Brain microvascular endothelial cell (primary cell): ENCODE measurements at regions not wholly inside any gene's neighbourhood (a gene's known extent, or its start where the extent isn't known, plus 50 kb on each side); places are given as distances from the start of the nearest gene placed in this dataset.
"Not testable (repeated sequence)": the region's sequence is repeated elsewhere in the genome, so short reads cannot be mapped to it uniquely, and the experiment has no call there.

ENCODE experiments used
- DNase-seq: peaks from one replicate; pipeline ENCODE4 v3.0.0-alpha.2; 2020
- H3K27ac ChIP-seq: fragments of 250-450 bp; sonication (Bioruptor Pico); 2 replicates; pipeline ENCODE4 v1.5.1; 2020; ENCODE audit warnings: mild to moderate bottlenecking, moderate library complexity
- H3K27me3 ChIP-seq: fragments of 250-450 bp; sonication (Bioruptor Pico); replicated peaks from 2 replicates; pipeline ENCODE4 v1.5.1; 2020; ENCODE audit warnings: mild to moderate bottlenecking
- H3K36me3 ChIP-seq: fragments of 250-450 bp; sonication (Bioruptor Pico); replicated peaks from 2 replicates; pipeline ENCODE4 v1.5.1; 2020; ENCODE audit warnings: mild to moderate bottlenecking
- H3K4me3 ChIP-seq: 2 replicates; pipeline ENCODE4 v1.5.1; 2011; ENCODE audit warnings: low read depth, mild to moderate bottlenecking, control low read depth, low read length, moderate library complexity
- in situ Hi-C: cut with HindIII; loops from 2 replicates; pipeline ENCODE4 v1.10.0; 2017; ENCODE audit warnings: low sequenced_read_pairs, low pct_ligation_motif_present
- TF ChIP-seq, protein P1 (sequence below): IDR thresholded peaks from 2 replicates; pipeline ENCODE4 v1.5.1; 2011; ENCODE audit warnings: low read depth, mild to moderate bottlenecking, moderate library complexity, low read length, control low read depth, inconsistent platforms; ENCODE audit errors: missing control alignments

- no peak for DNase-seq
- TF ChIP-seq, protein P1, sequence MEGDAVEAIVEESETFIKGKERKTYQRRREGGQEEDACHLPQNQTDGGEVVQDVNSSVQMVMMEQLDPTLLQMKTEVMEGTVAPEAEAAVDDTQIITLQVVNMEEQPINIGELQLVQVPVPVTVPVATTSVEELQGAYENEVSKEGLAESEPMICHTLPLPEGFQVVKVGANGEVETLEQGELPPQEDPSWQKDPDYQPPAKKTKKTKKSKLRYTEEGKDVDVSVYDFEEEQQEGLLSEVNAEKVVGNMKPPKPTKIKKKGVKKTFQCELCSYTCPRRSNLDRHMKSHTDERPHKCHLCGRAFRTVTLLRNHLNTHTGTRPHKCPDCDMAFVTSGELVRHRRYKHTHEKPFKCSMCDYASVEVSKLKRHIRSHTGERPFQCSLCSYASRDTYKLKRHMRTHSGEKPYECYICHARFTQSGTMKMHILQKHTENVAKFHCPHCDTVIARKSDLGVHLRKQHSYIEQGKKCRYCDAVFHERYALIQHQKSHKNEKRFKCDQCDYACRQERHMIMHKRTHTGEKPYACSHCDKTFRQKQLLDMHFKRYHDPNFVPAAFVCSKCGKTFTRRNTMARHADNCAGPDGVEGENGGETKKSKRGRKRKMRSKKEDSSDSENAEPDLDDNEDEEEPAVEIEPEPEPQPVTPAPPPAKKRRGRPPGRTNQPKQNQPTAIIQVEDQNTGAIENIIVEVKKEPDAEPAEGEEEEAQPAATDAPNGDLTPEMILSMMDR: no peak
- H3K27ac ChIP-seq: no peak overlapping the region
- no peak overlapping the region for H3K4me3 ChIP-seq
- no peaks in the 10 kb centered on the region for H3K27me3 ChIP-seq
- in situ Hi-C loops: no loop called here
- no peaks in the 10 kb centered on the region for H3K36me3 ChIP-seq
These were observed 363.5 kb upstream of the NUPR2 start for GRCh38 chr7:56479748-56480147.

- TF ChIP-seq, protein P1: no peak
These were observed 362.9 kb upstream of the NUPR2 start for GRCh38 chr7:56479136-56479535.

GRCh38 chr7:56474271-56474670, 358.1 kb upstream of the NUPR2 start:
- in situ Hi-C loops: no loop called here
- Histone ChIP-seq H3K27ac (no peak overlapping the region), H3K27me3 (no peaks in the 10 kb centered on the region), H3K36me3 (no peaks in the 10 kb centered on the region), H3K4me3 (no peak overlapping the region)
- DNase-seq: no peak
- TF ChIP-seq, protein P1: no peak

More at GRCh38 chr7:56479136-56479535, 362.9 kb upstream of the NUPR2 start:
- no peak for DNase-seq
- Histone ChIP-seq H3K4me3 (no peak overlapping the region), H3K36me3 (no peaks in the 10 kb centered on the region), H3K27ac (no peak overlapping the region), H3K27me3 (no peaks in the 10 kb centered on the region)
- in situ Hi-C loops: no loop called here

DNA sequence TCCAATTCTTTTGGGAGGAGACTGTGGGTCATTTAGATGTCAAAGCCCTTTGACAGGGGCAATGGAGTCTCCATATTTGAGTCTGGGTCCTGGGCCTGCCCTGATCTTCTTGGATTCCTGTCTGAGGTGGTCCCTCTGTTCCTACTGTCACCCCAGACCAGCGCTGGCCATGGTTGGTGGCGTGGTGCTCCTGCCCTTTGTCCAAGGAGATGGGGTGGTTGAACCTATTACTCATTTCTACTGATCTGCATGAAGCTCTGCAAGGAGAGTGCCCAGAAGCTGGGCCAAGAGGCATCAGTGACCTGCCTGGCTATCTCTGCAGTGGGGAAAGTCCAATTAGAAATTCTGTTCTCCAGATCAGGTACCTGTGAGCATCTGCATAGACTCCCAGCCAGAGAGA, 355.6 kb upstream of the NUPR2 start:
- no peak for DNase-seq
- H3K27me3 ChIP-seq: no peaks in the 10 kb centered on the region
- in situ Hi-C loops: no loop called here
- no peak overlapping the region for H3K27ac ChIP-seq
- H3K36me3 ChIP-seq: no peaks in the 10 kb centered on the region
- no peak overlapping the region for H3K4me3 ChIP-seq
- TF ChIP-seq, protein P1: no peak

- DNase-seq, H3K4me3 ChIP-seq, H3K27me3 ChIP-seq, H3K36me3 ChIP-seq, H3K27ac ChIP-seq, in situ Hi-C loops: not testable (repeated sequence)
These were observed 350.6 kb upstream of the NUPR2 start for GRCh38 chr7:56466607-56467525.

DNA sequence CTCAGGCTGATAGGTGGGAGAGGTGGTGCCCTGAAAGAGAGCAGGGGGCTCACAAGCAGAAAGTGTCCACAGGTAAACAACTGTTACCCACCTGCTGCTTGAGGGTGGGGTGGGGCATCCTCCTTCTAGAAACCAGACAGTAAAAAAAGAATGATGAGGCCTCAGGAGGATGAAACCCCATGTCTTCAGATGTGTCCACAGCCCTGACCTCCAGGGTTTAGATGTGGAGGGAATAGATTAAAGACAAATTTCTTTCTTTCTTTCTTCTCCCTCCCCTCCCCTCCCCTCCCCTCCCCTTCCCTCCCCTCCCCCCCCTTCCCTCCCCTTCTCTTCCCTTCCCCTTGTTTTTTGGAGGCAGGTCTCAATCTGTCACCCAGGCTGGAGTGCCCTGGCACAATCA, 333.5 kb upstream of the NUPR2 start:
- Histone ChIP-seq H3K36me3 (no peaks in the 10 kb centered on the region), H3K27me3 (no peaks in the 10 kb centered on the region), H3K4me3 (no peak overlapping the region), H3K27ac (no peak overlapping the region)
- in situ Hi-C loops: no loop called here
- TF ChIP-seq, protein P1: no peak
- no peak for DNase-seq
